HG03280 (cell line): ENCODE measurements at regions not wholly inside any gene's neighbourhood (a gene's known extent, or its start where the extent isn't known, plus 50 kb on each side); places are given as distances from the start of the nearest gene placed in this dataset.

Experiments
- ATAC-seq: cut with Tn5 transposase; IDR thresholded peaks from one replicate; pipeline ENCODE4 v1.9.1; 2021; ENCODE audit warnings: mild to moderate bottlenecking, moderate library complexity; ENCODE audit not compliant: unreplicated experiment

DNA sequence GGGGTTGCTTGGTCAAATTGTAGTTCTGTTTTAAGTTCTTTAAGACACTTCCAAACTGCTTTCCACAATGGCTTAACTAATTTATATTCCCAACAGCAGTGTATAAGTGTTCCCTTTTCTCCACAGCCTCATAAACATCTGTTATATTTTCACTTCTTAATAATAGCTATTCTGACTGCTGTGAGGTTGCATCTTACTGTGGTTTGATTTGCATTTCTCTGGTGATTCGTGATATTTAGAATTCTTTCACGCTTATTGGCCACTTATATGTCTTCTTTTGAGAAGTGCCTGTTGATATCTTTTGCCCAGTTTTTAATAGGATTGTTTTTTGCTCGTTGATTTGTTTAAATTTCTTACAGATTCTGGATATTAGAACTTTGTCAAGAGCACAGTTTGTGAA lies 278.6 kb upstream of the ITM2A start:
- ATAC-seq: no peak

DNA sequence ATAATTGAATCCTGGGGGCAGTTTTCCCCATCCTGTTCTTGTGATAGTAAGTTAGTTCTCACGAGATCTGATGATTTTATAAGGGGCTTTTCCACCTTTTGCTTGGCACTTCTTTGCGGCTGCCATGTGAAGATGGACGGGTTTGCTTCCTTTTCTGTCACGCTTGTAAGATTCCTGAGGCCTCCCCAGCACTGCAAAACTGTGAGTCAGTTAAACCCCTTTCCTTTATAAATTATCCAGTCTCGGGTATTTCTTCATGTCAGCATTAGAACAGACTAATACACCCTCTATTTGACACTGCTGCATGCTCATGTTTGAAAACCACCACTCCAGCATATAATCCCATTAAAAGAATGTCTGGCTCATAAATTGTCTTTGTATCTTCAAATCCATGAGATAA lies 264.4 kb upstream of the ITM2A start:
- no peak for ATAC-seq

DNA sequence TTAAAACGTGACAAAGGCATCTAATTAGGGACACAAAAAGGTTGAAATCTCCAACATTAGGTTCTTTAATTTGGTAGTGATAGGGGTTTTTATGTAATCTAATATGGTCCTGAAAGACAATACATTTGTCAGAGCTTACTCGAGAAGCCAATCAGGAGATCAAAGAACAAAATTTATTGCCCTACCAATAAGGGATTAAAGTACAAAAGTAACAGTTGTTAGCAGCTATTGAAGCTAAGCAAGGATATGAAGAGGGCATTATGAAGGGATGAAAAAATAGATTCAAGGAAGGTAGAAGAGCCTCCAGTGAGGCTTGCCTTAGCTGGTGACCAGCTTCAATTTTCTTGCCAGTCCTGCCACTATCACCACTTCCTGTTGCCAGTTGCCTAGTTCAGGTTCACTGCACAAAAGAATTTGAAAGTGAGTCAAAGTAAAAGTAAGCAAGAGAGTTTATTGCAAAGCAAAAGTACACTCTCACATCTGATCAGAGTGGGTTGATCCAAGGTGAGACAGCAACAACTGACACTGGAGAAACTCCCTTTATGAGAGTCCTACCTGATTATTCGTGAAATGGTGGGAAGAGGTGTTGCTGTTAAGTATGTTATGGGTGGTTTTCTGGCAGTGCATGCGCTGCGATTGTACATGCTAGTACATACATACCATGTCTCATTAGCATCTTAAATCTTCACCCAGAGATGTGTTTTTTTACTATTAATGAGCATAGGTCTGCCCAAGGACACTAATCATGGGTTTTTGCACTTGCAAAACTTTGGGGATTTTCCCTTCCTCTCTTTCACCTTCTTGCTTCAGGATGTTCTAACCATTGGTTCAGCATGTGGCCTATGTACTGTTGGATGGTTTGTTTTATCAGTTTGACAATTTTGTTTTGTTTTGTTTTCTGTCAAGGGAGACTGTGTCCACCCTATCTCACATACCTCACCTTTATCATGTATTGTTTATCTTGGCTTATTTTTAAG lies 263.2 kb upstream of the ITM2A start:
- no peak for ATAC-seq

DNA sequence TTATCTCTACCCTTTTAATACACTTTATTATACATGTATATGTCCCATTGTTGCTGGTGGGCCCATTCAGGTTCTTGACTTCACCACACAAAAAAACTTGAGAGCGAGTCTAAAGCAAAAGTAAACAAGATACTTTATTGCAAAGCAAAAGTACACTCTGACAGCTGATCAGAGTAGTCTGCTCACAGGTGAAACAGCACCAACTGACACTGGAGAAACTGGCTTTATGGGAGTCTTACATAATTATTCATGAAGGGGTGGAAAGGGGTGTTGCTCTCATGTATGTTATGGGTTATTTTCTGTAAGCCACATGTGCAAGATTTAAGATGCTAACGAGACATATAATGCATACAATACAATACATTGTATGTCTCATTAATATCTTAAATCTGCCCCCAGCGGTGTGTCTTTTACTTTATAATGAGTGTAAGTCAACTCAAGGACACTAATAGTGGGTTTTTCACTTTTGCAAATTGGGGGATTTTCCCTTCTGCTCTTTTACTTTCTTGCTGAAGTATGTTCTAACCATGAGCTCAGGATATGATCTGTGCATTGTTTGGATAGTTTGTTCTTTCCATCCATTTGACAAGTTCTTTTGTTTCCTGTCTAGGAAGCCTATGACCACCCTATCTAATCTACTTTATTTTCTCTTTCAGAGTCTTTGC lies 256.1 kb upstream of the ITM2A start:
- no peak for ATAC-seq

DNA sequence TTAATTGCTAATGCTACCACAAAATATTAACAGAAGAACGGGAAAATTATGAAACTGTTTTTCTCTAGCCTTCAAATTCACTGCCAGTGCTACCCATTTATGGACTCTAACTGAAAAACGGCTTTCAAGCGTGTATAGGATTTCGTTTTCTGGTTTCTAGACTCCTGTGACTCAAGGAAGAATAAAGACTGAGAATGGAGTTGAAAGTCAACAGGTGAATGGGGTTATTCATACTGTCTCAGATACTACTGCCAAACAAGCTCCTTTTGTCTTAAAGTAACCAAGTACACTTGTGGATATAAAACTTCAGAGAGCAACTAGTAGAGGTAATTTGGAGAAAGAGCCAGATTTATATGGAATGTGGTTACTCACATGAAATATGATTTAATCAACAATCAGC lies 251.1 kb upstream of the ITM2A start:
- ATAC-seq: no peak

- no peak for ATAC-seq
Measured at GRCh38 chrX:79604364-79604763, 237.2 kb upstream of the ITM2A start.

- no peak for ATAC-seq
Measured at GRCh38 chrX:79601341-79602131, 234.4 kb upstream of the ITM2A start.

DNA sequence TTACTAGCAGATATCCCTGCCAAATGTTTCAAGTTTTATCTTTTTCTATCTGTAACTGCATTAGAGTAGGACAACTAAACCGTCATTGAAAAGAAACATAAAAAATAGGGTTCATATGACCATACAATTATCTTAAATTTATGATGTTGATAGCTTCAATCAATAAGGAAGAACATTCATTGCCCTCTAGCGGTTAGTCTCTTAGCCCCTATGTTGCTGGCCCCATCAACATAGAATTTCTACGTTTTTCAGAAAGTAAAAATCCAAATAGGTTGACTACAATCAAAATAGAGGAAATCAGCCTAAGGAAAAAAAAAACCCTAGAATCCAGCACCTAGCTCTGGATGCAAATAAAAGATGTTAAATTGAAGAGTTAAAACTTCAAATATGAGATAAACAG lies 225.1 kb upstream of the ITM2A start:
- ATAC-seq: no peak

- ATAC-seq: no peak
Measured at GRCh38 chrX:79588233-79588632, 221.1 kb upstream of the ITM2A start.

GRCh38 chrX:79573760-79574159 lies 206.6 kb upstream of the ITM2A start:
- no peak for ATAC-seq

GRCh38 chrX:79572566-79572965 lies 205.4 kb upstream of the ITM2A start:
- ATAC-seq: no peak

- no peak for ATAC-seq
Measured at GRCh38 chrX:79570524-79571240, 203.5 kb upstream of the ITM2A start.

GRCh38 chrX:79568309-79568708 lies 201.2 kb upstream of the ITM2A start:
- ATAC-seq: no peak

- no peak for ATAC-seq
Measured at GRCh38 chrX:79564362-79564761, 197.2 kb upstream of the ITM2A start.

- ATAC-seq: no peak
Measured at GRCh38 chrX:79559290-79559689, 192.2 kb upstream of the ITM2A start.

GRCh38 chrX:79557212-79557611 lies 190.1 kb upstream of the ITM2A start:
- ATAC-seq: no peak

DNA sequence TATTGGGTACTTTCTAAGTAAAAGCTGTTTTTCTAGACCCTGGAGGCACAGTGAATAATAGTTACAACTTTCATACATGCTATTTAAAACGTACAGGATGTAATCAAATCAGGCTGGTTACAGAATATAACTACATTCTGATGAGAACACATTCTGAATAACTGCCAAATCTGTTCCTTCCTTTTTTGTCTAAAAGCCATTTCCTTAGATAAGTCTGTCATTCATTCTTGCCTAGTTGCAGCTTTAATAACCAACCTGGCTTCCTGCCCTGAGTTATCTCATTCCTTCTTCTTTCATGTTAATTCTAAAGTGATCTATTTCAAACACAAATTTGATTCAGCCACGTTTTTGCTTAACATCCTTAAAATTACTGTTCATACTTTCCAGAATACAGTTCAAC lies 189.7 kb upstream of the ITM2A start:
- ATAC-seq: no peak

GRCh38 chrX:79530310-79531108 lies 163.4 kb upstream of the ITM2A start:
- no peak for ATAC-seq

- ATAC-seq: no peak
Measured at GRCh38 chrX:79524642-79525041, 157.5 kb upstream of the ITM2A start.

- ATAC-seq: no peak
Measured at GRCh38 chrX:79515529-79515928, 148.4 kb upstream of the ITM2A start.
